Peyer's patch (tissue), 4 donors: ENCODE measurements at regions not wholly inside any gene's neighbourhood (a gene's known extent, or its start where the extent isn't known, plus 50 kb on each side); places are given as distances from the start of the nearest gene placed in this dataset.

ENCODE experiments used
- DNase-seq, 3 donors: peaks; one replicate each; pipeline ENCODE4 v3.0.0-alpha.2; 2017 to 2019
- H3K27ac ChIP-seq, 4 donors: fragments of 200-600 bp; sonication (generic); one replicate each; pipeline ENCODE4 v1.5.1; 2016 to 2019
- H3K27me3 ChIP-seq, 2 donors: fragments of 200-600 bp; sonication (generic); one replicate each; pipeline ENCODE4 v1.5.1; 2019
- H3K36me3 ChIP-seq, 3 donors: fragments of 200-600 bp; sonication (generic); one replicate each; pipeline ENCODE4 v1.5.1; 2016 to 2019
- H3K4me1 ChIP-seq, 4 donors: fragments of 200-600 bp; sonication (generic); one replicate each; pipeline ENCODE4 v1.5.1; 2016 to 2019
- H3K4me3 ChIP-seq, 4 donors: fragments of 200-600 bp; sonication (generic); 1 replicate in 3 of 4; 2 replicates in 1 of 4; pipeline ENCODE4 v1.5.1; 2016 to 2019; ENCODE audit warnings: mild to moderate bottlenecking in 1 of 4
- H3K9me3 ChIP-seq, 4 donors: fragments of 200-600 bp; sonication (generic); one replicate each; pipeline ENCODE4 v1.5.1; 2016 to 2019; ENCODE audit warnings: mild to moderate bottlenecking in 1 of 4
- CTCF ChIP-seq, 6 experiments: fragments of 450-650 bp in 4 of 6; fragments of 200-600 bp in 2 of 6; sonication (generic) in 1 of 6; IDR thresholded peaks; one replicate each; pipeline ENCODE4 v1.5.1; 2017 to 2019; ENCODE audit warnings: antibody characterized with exemption in 6 of 6, mild to moderate bottlenecking in 3 of 6, moderate library complexity in 1 of 6
- POLR2A ChIP-seq, 2 donors: fragments of 450-650 bp; IDR thresholded peaks; one replicate each; pipeline ENCODE4 v1.5.1; 2017; ENCODE audit warnings: antibody characterized with exemption in 2 of 2, mild to moderate bottlenecking in 2 of 2, moderate library complexity in 2 of 2

- H3K36me3 ChIP-seq, result no peaks in the 10 kb centered on the region
- TF ChIP-seq CTCF (IDR thresholded peaks at IDR 0.05), result no peak
- TF ChIP-seq POLR2A (IDR thresholded peaks at IDR 0.05), result no peak
- no peaks in the 10 kb centered on the region for H3K9me3 ChIP-seq
- no peak for DNase-seq
- no peak overlapping the region for H3K4me3 ChIP-seq
- H3K27me3 ChIP-seq, result no peaks in the 10 kb centered on the region
- H3K27ac ChIP-seq, result no peak overlapping the region
- H3K4me1 ChIP-seq, result no peaks in the 10 kb centered on the region
Observed at GRCh38 chr1:60828944-60829343, 253.4 kb upstream of the NFIA start.

- Histone ChIP-seq H3K27me3 (no peaks in the 10 kb centered on the region), H3K36me3 (no peaks in the 10 kb centered on the region), H3K4me3 (no peak overlapping the region), H3K27ac (no peak overlapping the region), H3K9me3 (no peaks in the 10 kb centered on the region), H3K4me1 (no peaks in the 10 kb centered on the region)
- no peak for TF ChIP-seq CTCF (IDR thresholded peaks at IDR 0.05)
- no peak for TF ChIP-seq POLR2A (IDR thresholded peaks at IDR 0.05)
- DNase-seq, result no peak
Observed at GRCh38 chr1:60826320-60827094, 255.9 kb upstream of the NFIA start.

GRCh38 chr1:60825593-60825992, 256.8 kb upstream of the NFIA start:
- DNase-seq, result no peak
- H3K27me3 ChIP-seq, result no peaks in the 10 kb centered on the region
- TF ChIP-seq CTCF (IDR thresholded peaks at IDR 0.05), result no peak
- TF ChIP-seq POLR2A (IDR thresholded peaks at IDR 0.05), result no peak
- H3K4me3 ChIP-seq, result no peak overlapping the region
- H3K27ac ChIP-seq, result no peak overlapping the region
- H3K36me3 ChIP-seq, result no peaks in the 10 kb centered on the region
- no peaks in the 10 kb centered on the region for H3K9me3 ChIP-seq
- H3K4me1 ChIP-seq, result no peaks in the 10 kb centered on the region

- H3K27ac ChIP-seq, result no peak overlapping the region
- TF ChIP-seq POLR2A (IDR thresholded peaks at IDR 0.05) (no peak), CTCF (IDR thresholded peaks at IDR 0.05) (no peak)
- H3K9me3 ChIP-seq, result no peaks in the 10 kb centered on the region
- no peak for DNase-seq
- H3K4me3 ChIP-seq, result no peak overlapping the region
- no peaks in the 10 kb centered on the region for H3K36me3 ChIP-seq
- no peaks in the 10 kb centered on the region for H3K27me3 ChIP-seq
- H3K4me1 ChIP-seq, result no peaks in the 10 kb centered on the region
Observed at GRCh38 chr1:60823151-60823550, 259.2 kb upstream of the NFIA start.

GRCh38 chr1:60822252-60822651, 260.1 kb upstream of the NFIA start:
- no peak overlapping the region for H3K27ac ChIP-seq
- H3K9me3 ChIP-seq, result no peaks in the 10 kb centered on the region
- H3K4me1 ChIP-seq, result no peaks in the 10 kb centered on the region
- H3K27me3 ChIP-seq, result no peaks in the 10 kb centered on the region
- no peak for DNase-seq
- no peak overlapping the region for H3K4me3 ChIP-seq
- no peak for TF ChIP-seq POLR2A (IDR thresholded peaks at IDR 0.05)
- no peak for TF ChIP-seq CTCF (IDR thresholded peaks at IDR 0.05)
- no peaks in the 10 kb centered on the region for H3K36me3 ChIP-seq
